Esophagus squamous epithelium (tissue), 4 donors: ENCODE measurements at regions not wholly inside any gene's neighbourhood (a gene's known extent, or its start where the extent isn't known, plus 50 kb on each side); places are given as distances from the start of the nearest gene placed in this dataset.

Experiments used
- POLR2A ChIP-seq, 4 donors: fragments of 450-650 bp; IDR thresholded peaks; one replicate each; pipeline ENCODE4 v1.6.1; 2017; ENCODE audit warnings: antibody characterized with exemption in 4 of 4, mild to moderate bottlenecking in 4 of 4, moderate library complexity in 3 of 4
- TF ChIP-seq, protein P1 (sequence below), 6 experiments: fragments of 450-650 bp in 4 of 6; fragments of 200-600 bp in 2 of 6; sonication (generic) in 2 of 6; IDR thresholded peaks; one replicate each; pipeline ENCODE4 v1.5.1; 2016 to 2019; ENCODE audit warnings: antibody characterized with exemption in 6 of 6, mild to moderate bottlenecking in 4 of 6, moderate library complexity in 4 of 6

DNA sequence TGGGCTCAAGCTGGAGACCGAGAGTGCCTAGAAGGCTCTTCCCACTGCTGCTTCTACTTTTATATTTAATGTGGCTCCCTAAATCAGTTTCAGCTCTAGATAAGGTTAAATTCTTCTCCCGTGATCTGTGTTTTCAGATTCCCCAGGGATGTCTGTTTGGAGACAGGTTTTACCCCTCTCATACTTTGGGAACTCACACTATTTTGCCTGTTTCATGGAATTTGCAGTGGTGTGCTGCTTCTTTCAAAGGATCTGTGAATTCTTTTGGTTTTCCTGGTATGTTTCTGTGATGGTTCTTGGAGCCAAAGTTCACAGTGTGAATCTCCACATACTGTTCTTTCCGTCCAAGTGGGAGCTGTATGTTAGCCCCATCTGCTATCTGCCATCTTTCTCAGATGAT lies 238.3 kb upstream of the SLITRK3 start:
- no peak for TF ChIP-seq POLR2A (IDR thresholded peaks at IDR 0.05)
- TF ChIP-seq, protein P1, sequence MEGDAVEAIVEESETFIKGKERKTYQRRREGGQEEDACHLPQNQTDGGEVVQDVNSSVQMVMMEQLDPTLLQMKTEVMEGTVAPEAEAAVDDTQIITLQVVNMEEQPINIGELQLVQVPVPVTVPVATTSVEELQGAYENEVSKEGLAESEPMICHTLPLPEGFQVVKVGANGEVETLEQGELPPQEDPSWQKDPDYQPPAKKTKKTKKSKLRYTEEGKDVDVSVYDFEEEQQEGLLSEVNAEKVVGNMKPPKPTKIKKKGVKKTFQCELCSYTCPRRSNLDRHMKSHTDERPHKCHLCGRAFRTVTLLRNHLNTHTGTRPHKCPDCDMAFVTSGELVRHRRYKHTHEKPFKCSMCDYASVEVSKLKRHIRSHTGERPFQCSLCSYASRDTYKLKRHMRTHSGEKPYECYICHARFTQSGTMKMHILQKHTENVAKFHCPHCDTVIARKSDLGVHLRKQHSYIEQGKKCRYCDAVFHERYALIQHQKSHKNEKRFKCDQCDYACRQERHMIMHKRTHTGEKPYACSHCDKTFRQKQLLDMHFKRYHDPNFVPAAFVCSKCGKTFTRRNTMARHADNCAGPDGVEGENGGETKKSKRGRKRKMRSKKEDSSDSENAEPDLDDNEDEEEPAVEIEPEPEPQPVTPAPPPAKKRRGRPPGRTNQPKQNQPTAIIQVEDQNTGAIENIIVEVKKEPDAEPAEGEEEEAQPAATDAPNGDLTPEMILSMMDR (IDR thresholded peaks at IDR 0.05), result no peak
